DMS153 treated with DMSO at 0.1 percent for 48 hours (cell line): ENCODE measurements at regions not wholly inside any gene's neighbourhood (a gene's known extent, or its start where the extent isn't known, plus 50 kb on each side); places are given as distances from the start of the nearest gene placed in this dataset.
"Not testable (repeated sequence)": the region's sequence is repeated elsewhere in the genome, so short reads cannot be mapped to it uniquely, and the experiment has no call there.

Source experiments
- DNase-seq: peaks from one replicate; lab custom pipeline; 2025; ENCODE audit not compliant: unreplicated experiment; lab: John Stamatoyannopoulos, UW

- DNase-seq: no peak
Observed at GRCh38 chr6:139448051-139448649, 73.7 kb upstream of the CITED2 start.

- no peak for DNase-seq
Observed at GRCh38 chr6:139447656-139447975, 73.2 kb upstream of the CITED2 start.

- no peak for DNase-seq
Observed at GRCh38 chr6:139446768-139447655, 72.6 kb upstream of the CITED2 start.

- DNase-seq: no peak
Observed at GRCh38 chr6:139446138-139446715, 71.8 kb upstream of the CITED2 start.

- not testable (repeated sequence) for DNase-seq
Observed at GRCh38 chr6:139444273-139444787, 69.9 kb upstream of the CITED2 start.

GRCh38 chr6:139443231-139444112 is 69.0 kb upstream of the CITED2 start:
- DNase-seq: no peak

- DNase-seq: no peak
Observed at GRCh38 chr6:139442188-139442671, 67.8 kb upstream of the CITED2 start.

- DNase-seq: no peak
Observed at GRCh38 chr6:139439349-139439748, 64.9 kb upstream of the CITED2 start.

- DNase-seq: no peak
Observed at GRCh38 chr6:139438775-139439174, 64.3 kb upstream of the CITED2 start.

- no peak for DNase-seq
Observed at GRCh38 chr6:139436957-139437348, 62.5 kb upstream of the CITED2 start.

GRCh38 chr6:139436200-139436956 is 61.9 kb upstream of the CITED2 start:
- DNase-seq: no peak

- DNase-seq: no peak
Observed at GRCh38 chr6:139433631-139434419, 59.4 kb upstream of the CITED2 start.

GRCh38 chr6:139431602-139431956 is 57.1 kb upstream of the CITED2 start:
- no peak for DNase-seq

- DNase-seq: no peak
Observed at GRCh38 chr6:139430899-139431601, 56.6 kb upstream of the CITED2 start.

- DNase-seq: no peak
Observed at GRCh38 chr6:139429580-139430145, 55.2 kb upstream of the CITED2 start.

- no peak for DNase-seq
Observed at GRCh38 chr6:139427199-139427598, 52.8 kb upstream of the CITED2 start.

- no peak for DNase-seq
Observed at GRCh38 chr6:139426795-139427194, 52.3 kb upstream of the CITED2 start.

- no peak for DNase-seq
Observed at GRCh38 chr6:139425780-139426179, 51.3 kb upstream of the CITED2 start.
